GM20000 (cell line): ENCODE measurements at regions not wholly inside any gene's neighbourhood (a gene's known extent, or its start where the extent isn't known, plus 50 kb on each side); places are given as distances from the start of the nearest gene placed in this dataset.

Source experiments
- DNase-seq: peaks from one replicate; pipeline ENCODE4 v3.0.0; 2012; ENCODE audit warnings: low spot score
- CTCF ChIP-seq: IDR thresholded peaks from 2 replicates; pipeline ENCODE4 v1.5.1; 2012; ENCODE audit warnings: mild to moderate bottlenecking, control low read depth; ENCODE audit errors: extremely low read depth, missing control alignments

- no peak for TF ChIP-seq CTCF
- DNase-seq, result no peak
These were observed 122.4 kb upstream of the PLXNA2 start for GRCh38 chr1:208366559-208366958.

- TF ChIP-seq CTCF, result no peak
- DNase-seq, result no peak
These were observed 124.9 kb upstream of the PLXNA2 start for GRCh38 chr1:208369045-208369444.

- TF ChIP-seq CTCF, result no peak
- no peak for DNase-seq
These were observed 125.5 kb upstream of the PLXNA2 start for GRCh38 chr1:208369658-208370057.

DNA sequence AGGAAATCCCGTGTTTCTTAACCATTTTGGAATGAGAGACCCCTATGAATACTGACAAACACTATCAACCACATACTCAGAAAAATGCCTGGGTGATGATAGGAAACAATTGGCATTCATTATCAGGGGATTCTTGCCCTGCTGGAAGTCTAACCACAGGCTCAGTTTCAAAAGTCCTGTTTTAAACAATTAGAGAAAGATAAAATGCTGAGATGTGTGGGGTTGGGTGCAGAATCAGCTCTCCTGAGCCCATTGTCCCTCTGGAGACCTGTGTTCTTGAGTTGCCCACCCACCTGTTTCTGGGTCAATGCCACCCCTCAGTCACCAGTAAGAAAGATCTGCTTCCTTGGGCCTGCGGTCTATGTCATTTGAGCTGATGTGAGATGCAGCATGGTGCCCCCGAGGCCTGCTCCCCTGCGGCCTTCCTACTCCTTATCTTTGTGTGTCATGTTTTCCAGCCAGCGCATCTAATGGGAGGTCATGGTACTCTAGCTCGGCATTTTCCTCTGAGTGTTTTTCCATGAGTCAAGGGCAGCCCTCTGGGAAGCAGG is 130.3 kb upstream of the PLXNA2 start:
- TF ChIP-seq CTCF, result no peak
- DNase-seq, result no peak

- no peak for DNase-seq
- no peak for TF ChIP-seq CTCF
These were observed 137.3 kb upstream of the PLXNA2 start for GRCh38 chr1:208381481-208381880.

- DNase-seq, result no peak
- TF ChIP-seq CTCF, result no peak
These were observed 144.0 kb upstream of the PLXNA2 start for GRCh38 chr1:208387908-208388811.

DNA sequence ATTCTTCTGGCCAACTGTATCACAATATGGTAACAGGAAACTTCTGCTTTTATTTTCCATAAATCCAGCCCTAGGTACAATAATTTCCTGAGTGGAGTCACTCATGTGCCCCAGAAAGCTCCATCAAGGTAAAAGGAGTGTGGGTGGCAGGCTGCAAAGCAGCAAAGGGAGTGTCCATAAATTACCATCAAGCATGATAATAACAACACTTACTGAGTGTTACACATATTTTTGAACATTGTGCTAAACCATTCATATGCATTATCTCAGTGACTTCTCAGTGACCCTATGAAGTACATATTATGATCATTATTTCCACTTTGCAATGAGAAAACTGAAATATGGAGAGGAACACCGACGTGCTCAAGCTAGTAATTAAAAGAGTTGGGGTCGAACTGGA is 149.2 kb upstream of the PLXNA2 start:
- TF ChIP-seq CTCF, result no peak
- no peak for DNase-seq
